HG02763 (cell line): ENCODE measurements at regions not wholly inside any gene's neighbourhood (a gene's known extent, or its start where the extent isn't known, plus 50 kb on each side); places are given as distances from the start of the nearest gene placed in this dataset.

Experiments used
- ATAC-seq: cut with Tn5 transposase; IDR thresholded peaks from one replicate; pipeline ENCODE4 v1.9.1; 2021; ENCODE audit warnings: mild to moderate bottlenecking, moderate library complexity; ENCODE audit not compliant: unreplicated experiment

- no peak for ATAC-seq
Observed at GRCh38 chr4:123308667-123309066, 87.9 kb upstream of the SPRY1 start.

GRCh38 chr4:123312116-123312515, 84.5 kb upstream of the SPRY1 start:
- ATAC-seq: no peak

- ATAC-seq: no peak
Observed at GRCh38 chr4:123312951-123313592, 83.5 kb upstream of the SPRY1 start.

- ATAC-seq: no peak
Observed at GRCh38 chr4:123315617-123316016, 81.0 kb upstream of the SPRY1 start.

- ATAC-seq: no peak
Observed at GRCh38 chr4:123317211-123317610, 79.4 kb upstream of the SPRY1 start.

- no peak for ATAC-seq
Observed at GRCh38 chr4:123319639-123320038, 77.0 kb upstream of the SPRY1 start.

- no peak for ATAC-seq
Observed at GRCh38 chr4:123323998-123324397, 72.6 kb upstream of the SPRY1 start.

- peak; percentile 98 for ATAC-seq
Observed at GRCh38 chr4:123325241-123325681, 71.3 kb upstream of the SPRY1 start.

- ATAC-seq: no peak
Observed at GRCh38 chr4:123327346-123327745, 69.2 kb upstream of the SPRY1 start.

- ATAC-seq: no peak
Observed at GRCh38 chr4:123327846-123328429, 68.7 kb upstream of the SPRY1 start.

GRCh38 chr4:123338715-123339114, 57.9 kb upstream of the SPRY1 start:
- ATAC-seq: no peak

- ATAC-seq: no peak
Observed at GRCh38 chr4:123339507-123340380, 56.9 kb upstream of the SPRY1 start.

- ATAC-seq: no peak
Observed at GRCh38 chr4:123340381-123340701, 56.3 kb upstream of the SPRY1 start.

GRCh38 chr4:123342498-123342897, 54.1 kb upstream of the SPRY1 start:
- no peak for ATAC-seq

GRCh38 chr4:123343400-123344041, 53.1 kb upstream of the SPRY1 start:
- ATAC-seq: no peak

- no peak for ATAC-seq
Observed at GRCh38 chr4:123345137-123345934, 51.3 kb upstream of the SPRY1 start.

- ATAC-seq: no peak
Observed at GRCh38 chr4:123345935-123346300, 50.7 kb upstream of the SPRY1 start.

- ATAC-seq: no peak
Observed at GRCh38 chr4:123346330-123346940, 50.2 kb upstream of the SPRY1 start.
